ENCODE measurements at regions not wholly inside any gene's neighbourhood (a gene's known extent, or its start where the extent isn't known, plus 50 kb on each side); places are given as distances from the start of the nearest gene placed in this dataset.

GRCh38 chr3:31345581-31345980 lies 187.1 kb upstream of the STT3B start:
- H3K4me3 ChIP-seq (ENCODE audit: low read length), result no peak overlapping the region
- no peak overlapping the region for H2BK5ac ChIP-seq (ENCODE audit: low read length)
- no peaks in the 10 kb centered on the region for H3K27me3 ChIP-seq (ENCODE audit: insufficient read depth, low read length, poor library complexity)
- H4K8ac ChIP-seq (ENCODE audit: low read depth, low read length), result no peak overlapping the region
- DNase-seq, result peak; percentile 69
- H2BK15ac ChIP-seq (replicated peaks; ENCODE audit: low read depth), result no peak overlapping the region
- no peaks in the 10 kb centered on the region for H3K36me3 ChIP-seq (ENCODE audit: control insufficient read depth, insufficient read depth, low read length)
- no peak overlapping the region for H3K4me2 ChIP-seq (ENCODE audit: low read length)
- no peak overlapping the region for H3K9ac ChIP-seq (ENCODE audit: low read length)
- no peak overlapping the region for H3K27ac ChIP-seq (ENCODE audit: low read depth, low read length)
- no peak overlapping the region for H3K4ac ChIP-seq (ENCODE audit: low read depth, low read length)
- no peaks in the 10 kb centered on the region for H3K4me1 ChIP-seq (ENCODE audit: control insufficient read depth, low read depth, low read length)
- no peak overlapping the region for H2BK120ac ChIP-seq (ENCODE audit: low read depth, low read length)
- H3K23ac ChIP-seq (ENCODE audit: low read length), result no peak overlapping the region
- H3K18ac ChIP-seq (ENCODE audit: low read length), result no peak overlapping the region
- no peak overlapping the region for H3K56ac ChIP-seq (ENCODE audit: low read length)
- H3K79me1 ChIP-seq (ENCODE audit: low read length), result no peaks in the 10 kb centered on the region
- WGBS (ENCODE audit: extremely low coverage, insufficient coverage, low lambda C conversion rate), result no CpG with 5 or more reads among the region's 2 CpGs
- no peak overlapping the region for H2AK5ac ChIP-seq (ENCODE audit: low read length)
- H4K5ac ChIP-seq (ENCODE audit: low read length), result no peak overlapping the region
- H3K79me2 ChIP-seq (ENCODE audit: control insufficient read depth, insufficient read depth, low read length), result no peaks in the 10 kb centered on the region

DNA sequence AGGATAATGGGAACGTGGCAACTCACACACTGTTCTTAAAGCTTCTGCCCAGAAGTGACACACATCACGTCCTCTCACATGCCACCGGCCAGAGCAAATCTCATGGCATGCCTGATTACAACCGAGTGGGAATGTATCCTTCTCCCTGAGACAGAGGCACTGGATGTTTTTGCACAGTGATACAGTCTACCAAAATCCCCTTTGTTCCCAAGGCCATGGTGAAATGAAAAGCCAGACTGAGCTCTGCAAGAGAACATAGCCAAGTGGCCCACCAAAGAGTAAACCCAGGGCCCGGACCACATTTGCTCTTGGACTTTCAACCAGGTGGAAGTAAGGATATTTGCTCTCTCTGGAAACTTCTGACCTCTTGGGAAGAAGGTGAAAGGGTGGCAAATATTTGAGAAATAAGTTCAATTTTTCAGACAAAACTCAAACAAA lies 186.2 kb upstream of the STT3B start:
- no peak overlapping the region for H3K4ac ChIP-seq (ENCODE audit: low read depth, low read length)
- H3K79me1 ChIP-seq (ENCODE audit: low read length), result no peaks in the 10 kb centered on the region
- no peaks in the 10 kb centered on the region for H3K27me3 ChIP-seq (ENCODE audit: insufficient read depth, low read length, poor library complexity)
- H3K4me1 ChIP-seq (ENCODE audit: control insufficient read depth, low read depth, low read length), result no peaks in the 10 kb centered on the region
- H3K79me2 ChIP-seq (ENCODE audit: control insufficient read depth, insufficient read depth, low read length), result no peaks in the 10 kb centered on the region
- H4K8ac ChIP-seq (ENCODE audit: low read depth, low read length), result no peak overlapping the region
- no CpG with 5 or more reads among the region's 5 CpGs for WGBS (ENCODE audit: extremely low coverage, insufficient coverage, low lambda C conversion rate)
- no peaks in the 10 kb centered on the region for H3K36me3 ChIP-seq (ENCODE audit: control insufficient read depth, insufficient read depth, low read length)
- H3K9ac ChIP-seq (ENCODE audit: low read length), result no peak overlapping the region
- H3K18ac ChIP-seq (ENCODE audit: low read length), result no peak overlapping the region
- H3K27ac ChIP-seq (ENCODE audit: low read depth, low read length), result no peak overlapping the region
- H3K4me3 ChIP-seq (ENCODE audit: low read length), result no peak overlapping the region
- no peak overlapping the region for H2BK15ac ChIP-seq (replicated peaks; ENCODE audit: low read depth)
- no peak overlapping the region for H3K56ac ChIP-seq (ENCODE audit: low read length)
- no peak overlapping the region for H4K5ac ChIP-seq (ENCODE audit: low read length)
- no peak overlapping the region for H3K4me2 ChIP-seq (ENCODE audit: low read length)
- H2AK5ac ChIP-seq (ENCODE audit: low read length), result no peak overlapping the region
- no peak overlapping the region for H3K23ac ChIP-seq (ENCODE audit: low read length)
- no peak for DNase-seq
- H2BK120ac ChIP-seq (ENCODE audit: low read depth, low read length), result no peak overlapping the region
- H2BK5ac ChIP-seq (ENCODE audit: low read length), result no peak overlapping the region

DNA sequence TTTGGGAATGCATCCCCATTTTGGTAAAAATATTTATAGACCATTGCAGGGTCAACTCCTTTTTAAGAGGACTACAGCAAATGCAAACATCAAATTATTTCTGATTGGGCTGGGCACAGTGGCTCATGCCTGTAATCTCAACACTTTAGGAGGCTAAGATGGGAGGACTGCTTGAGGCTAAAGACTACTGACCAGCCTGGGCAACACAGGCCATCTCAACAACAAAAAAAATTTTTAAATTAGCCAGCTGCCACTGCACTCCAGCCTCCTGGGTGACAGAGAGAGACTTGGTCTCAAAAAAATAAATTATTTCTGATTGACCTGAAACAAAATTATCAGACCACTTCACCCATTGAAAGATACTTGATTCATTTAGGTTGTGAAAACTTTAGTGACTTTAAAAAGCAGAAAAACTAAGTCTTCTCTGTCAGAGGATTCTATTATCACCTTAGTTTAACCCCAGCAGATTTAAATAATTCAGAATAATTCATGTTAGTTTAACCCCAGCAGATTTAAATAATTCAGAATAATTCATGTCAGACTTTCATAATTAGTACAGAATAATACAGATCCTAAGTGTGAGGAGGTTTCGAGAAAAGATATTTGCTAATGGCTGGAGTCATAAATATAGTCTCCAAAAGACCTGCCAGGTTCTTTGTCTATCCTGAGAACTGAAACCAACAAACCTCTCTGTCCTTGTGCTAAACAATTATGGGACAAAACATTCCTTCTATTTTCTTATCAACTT lies 183.6 kb upstream of the STT3B start:
- H4K5ac ChIP-seq (ENCODE audit: low read length), result no peak overlapping the region
- H3K36me3 ChIP-seq (ENCODE audit: control insufficient read depth, insufficient read depth, low read length), result no peaks in the 10 kb centered on the region
- no peak overlapping the region for H3K27ac ChIP-seq (ENCODE audit: low read depth, low read length)
- no peak overlapping the region for H3K56ac ChIP-seq (ENCODE audit: low read length)
- H3K79me1 ChIP-seq (ENCODE audit: low read length), result no peaks in the 10 kb centered on the region
- no peak overlapping the region for H4K8ac ChIP-seq (ENCODE audit: low read depth, low read length)
- no peak overlapping the region for H3K9ac ChIP-seq (ENCODE audit: low read length)
- H2AK5ac ChIP-seq (ENCODE audit: low read length), result no peak overlapping the region
- no peak overlapping the region for H2BK120ac ChIP-seq (ENCODE audit: low read depth, low read length)
- H2BK5ac ChIP-seq (ENCODE audit: low read length), result no peak overlapping the region
- H3K4me1 ChIP-seq (ENCODE audit: control insufficient read depth, low read depth, low read length), result no peaks in the 10 kb centered on the region
- H3K4me3 ChIP-seq (ENCODE audit: low read length), result no peak overlapping the region
- H3K4ac ChIP-seq (ENCODE audit: low read depth, low read length), result no peak overlapping the region
- H3K27me3 ChIP-seq (ENCODE audit: insufficient read depth, low read length, poor library complexity), result no peaks in the 10 kb centered on the region
- peak overlapping the region; percentile 51 for H3K18ac ChIP-seq (ENCODE audit: low read length)
- H3K79me2 ChIP-seq (ENCODE audit: control insufficient read depth, insufficient read depth, low read length), result no peaks in the 10 kb centered on the region
- WGBS (ENCODE audit: extremely low coverage, insufficient coverage, low lambda C conversion rate), result no CpG with 5 or more reads among the region's 1 CpG
- no peak for DNase-seq
- H2BK15ac ChIP-seq (replicated peaks; ENCODE audit: low read depth), result peak overlapping the region; percentile 85
- no peak overlapping the region for H3K4me2 ChIP-seq (ENCODE audit: low read length)
- H3K23ac ChIP-seq (ENCODE audit: low read length), result no peak overlapping the region

DNA sequence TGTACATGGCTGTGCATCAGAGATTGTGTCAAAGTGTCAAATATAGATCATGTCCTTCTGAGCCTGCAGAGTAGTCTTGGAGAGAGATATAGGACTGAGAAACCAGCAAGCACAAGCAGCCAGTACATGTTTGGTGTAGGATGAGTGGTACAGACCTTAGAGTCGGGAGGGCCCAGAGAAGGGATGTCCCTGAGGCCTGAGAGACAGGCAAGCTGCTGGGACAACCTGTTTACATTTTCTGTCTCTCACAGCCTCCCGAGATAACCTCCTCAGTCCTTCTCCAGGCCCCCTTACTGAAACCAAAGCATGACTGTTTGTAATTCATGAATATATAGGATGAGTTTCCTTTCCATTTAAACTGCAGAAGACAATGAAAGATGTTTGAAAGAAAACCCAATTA lies 182.4 kb upstream of the STT3B start:
- WGBS (ENCODE audit: extremely low coverage, insufficient coverage, low lambda C conversion rate), result no CpG with 5 or more reads among the region's 2 CpGs
- no peaks in the 10 kb centered on the region for H3K36me3 ChIP-seq (ENCODE audit: control insufficient read depth, insufficient read depth, low read length)
- no peak overlapping the region for H3K56ac ChIP-seq (ENCODE audit: low read length)
- no peak overlapping the region for H3K18ac ChIP-seq (ENCODE audit: low read length)
- no peak overlapping the region for H3K4me3 ChIP-seq (ENCODE audit: low read length)
- H3K4me1 ChIP-seq (ENCODE audit: control insufficient read depth, low read depth, low read length), result no peaks in the 10 kb centered on the region
- no peak overlapping the region for H3K4me2 ChIP-seq (ENCODE audit: low read length)
- H3K4ac ChIP-seq (ENCODE audit: low read depth, low read length), result no peak overlapping the region
- no peaks in the 10 kb centered on the region for H3K79me1 ChIP-seq (ENCODE audit: low read length)
- no peak overlapping the region for H4K8ac ChIP-seq (ENCODE audit: low read depth, low read length)
- no peaks in the 10 kb centered on the region for H3K79me2 ChIP-seq (ENCODE audit: control insufficient read depth, insufficient read depth, low read length)
- H2BK5ac ChIP-seq (ENCODE audit: low read length), result no peak overlapping the region
- no peak overlapping the region for H2BK120ac ChIP-seq (ENCODE audit: low read depth, low read length)
- H4K5ac ChIP-seq (ENCODE audit: low read length), result no peak overlapping the region
- H3K9ac ChIP-seq (ENCODE audit: low read length), result no peak overlapping the region
- H3K23ac ChIP-seq (ENCODE audit: low read length), result no peak overlapping the region
- H3K27ac ChIP-seq (ENCODE audit: low read depth, low read length), result no peak overlapping the region
- DNase-seq, result no peak
- no peaks in the 10 kb centered on the region for H3K27me3 ChIP-seq (ENCODE audit: insufficient read depth, low read length, poor library complexity)
- H2AK5ac ChIP-seq (ENCODE audit: low read length), result no peak overlapping the region
- peak overlapping the region; percentile 96 for H2BK15ac ChIP-seq (replicated peaks; ENCODE audit: low read depth)

- no peak overlapping the region for H3K23ac ChIP-seq (ENCODE audit: low read length)
- H3K4me2 ChIP-seq (ENCODE audit: low read length), result no peak overlapping the region
- no peak overlapping the region for H2BK15ac ChIP-seq (replicated peaks; ENCODE audit: low read depth)
- no peaks in the 10 kb centered on the region for H3K4me1 ChIP-seq (ENCODE audit: control insufficient read depth, low read depth, low read length)
- H4K8ac ChIP-seq (ENCODE audit: low read depth, low read length), result no peak overlapping the region
- no peak overlapping the region for H3K18ac ChIP-seq (ENCODE audit: low read length)
- H3K79me2 ChIP-seq (ENCODE audit: control insufficient read depth, insufficient read depth, low read length), result no peaks in the 10 kb centered on the region
- no peaks in the 10 kb centered on the region for H3K79me1 ChIP-seq (ENCODE audit: low read length)
- no peak overlapping the region for H2AK5ac ChIP-seq (ENCODE audit: low read length)
- no peak overlapping the region for H2BK5ac ChIP-seq (ENCODE audit: low read length)
- no peak overlapping the region for H3K4ac ChIP-seq (ENCODE audit: low read depth, low read length)
- no peak overlapping the region for H3K9ac ChIP-seq (ENCODE audit: low read length)
- no peak overlapping the region for H4K5ac ChIP-seq (ENCODE audit: low read length)
- no peak overlapping the region for H2BK120ac ChIP-seq (ENCODE audit: low read depth, low read length)
- no peak for DNase-seq
- no peak overlapping the region for H3K4me3 ChIP-seq (ENCODE audit: low read length)
- H3K56ac ChIP-seq (ENCODE audit: low read length), result no peak overlapping the region
- H3K27me3 ChIP-seq (ENCODE audit: insufficient read depth, low read length, poor library complexity), result no peaks in the 10 kb centered on the region
- no peak overlapping the region for H3K27ac ChIP-seq (ENCODE audit: low read depth, low read length)
- H3K36me3 ChIP-seq (ENCODE audit: control insufficient read depth, insufficient read depth, low read length), result no peaks in the 10 kb centered on the region
Observed at GRCh38 chr3:31352331-31352730, 180.4 kb upstream of the STT3B start.

GRCh38 chr3:31353166-31353565 lies 179.6 kb upstream of the STT3B start:
- H3K18ac ChIP-seq (ENCODE audit: low read length), result no peak overlapping the region
- H2AK5ac ChIP-seq (ENCODE audit: low read length), result no peak overlapping the region

More at GRCh38 chr3:31353166-31353565, 179.6 kb upstream of the STT3B start:
- H2BK15ac ChIP-seq (replicated peaks; ENCODE audit: low read depth), result no peak overlapping the region
- no peak overlapping the region for H2BK120ac ChIP-seq (ENCODE audit: low read depth, low read length)
- no peak overlapping the region for H4K8ac ChIP-seq (ENCODE audit: low read depth, low read length)
- DNase-seq, result no peak
- WGBS (ENCODE audit: extremely low coverage, insufficient coverage, low lambda C conversion rate), result no CpG with 5 or more reads among the region's 1 CpG
- no peaks in the 10 kb centered on the region for H3K27me3 ChIP-seq (ENCODE audit: insufficient read depth, low read length, poor library complexity)
- H3K79me1 ChIP-seq (ENCODE audit: low read length), result no peaks in the 10 kb centered on the region
- H3K79me2 ChIP-seq (ENCODE audit: control insufficient read depth, insufficient read depth, low read length), result no peaks in the 10 kb centered on the region
- H3K9ac ChIP-seq (ENCODE audit: low read length), result no peak overlapping the region
- no peak overlapping the region for H3K4ac ChIP-seq (ENCODE audit: low read depth, low read length)
- H2BK5ac ChIP-seq (ENCODE audit: low read length), result no peak overlapping the region
- no peaks in the 10 kb centered on the region for H3K36me3 ChIP-seq (ENCODE audit: control insufficient read depth, insufficient read depth, low read length)
- no peak overlapping the region for H3K4me2 ChIP-seq (ENCODE audit: low read length)
- no peak overlapping the region for H3K56ac ChIP-seq (ENCODE audit: low read length)
- no peaks in the 10 kb centered on the region for H3K4me1 ChIP-seq (ENCODE audit: control insufficient read depth, low read depth, low read length)
- no peak overlapping the region for H3K4me3 ChIP-seq (ENCODE audit: low read length)
- H3K23ac ChIP-seq (ENCODE audit: low read length), result no peak overlapping the region
- H4K5ac ChIP-seq (ENCODE audit: low read length), result no peak overlapping the region
- no peak overlapping the region for H3K27ac ChIP-seq (ENCODE audit: low read depth, low read length)
